T-helper 17 cell (primary cell): ENCODE measurements at regions not wholly inside any gene's neighbourhood (a gene's known extent, or its start where the extent isn't known, plus 50 kb on each side); places are given as distances from the start of the nearest gene placed in this dataset.

Experiments used
- ATAC-seq: fragments of 150-1000 bp; cut with Tn5 transposase; 2 replicates; pipeline ENCODE4 v1.10.0; 2021; ENCODE audit warnings: mild to moderate bottlenecking, moderate library complexity
- DNase-seq, 3 donors: peaks; one replicate each; pipeline versions ENCODE4 v3.0.0 to v3.0.0-alpha.2; 2020 to 2021
- H3K9me3 ChIP-seq: one replicate; pipeline ENCODE4 v1.7.0; 2013; ENCODE audit warnings: low read length, mild to moderate bottlenecking; ENCODE audit not compliant: control insufficient read depth, poor library complexity, severe bottlenecking
- H3K27ac Mint-ChIP-seq: one replicate; pipeline ENCODE4 v1.8.0; 2022; ENCODE audit warnings: mild to moderate bottlenecking, moderate library complexity, mixed read lengths
- H3K27me3 Mint-ChIP-seq: one replicate; pipeline ENCODE4 v1.8.0; 2022; ENCODE audit warnings: mixed read lengths
- H3K36me3 Mint-ChIP-seq: one replicate; pipeline ENCODE4 v1.8.0; 2022; ENCODE audit warnings: low read depth, mixed read lengths
- H3K4me1 Mint-ChIP-seq: one replicate; pipeline ENCODE4 v1.8.0; 2022; ENCODE audit warnings: mild to moderate bottlenecking, mixed read lengths
- H3K4me3 Mint-ChIP-seq: one replicate; pipeline ENCODE4 v1.8.0; 2022; ENCODE audit warnings: mild to moderate bottlenecking, moderate library complexity, mixed read lengths

DNA sequence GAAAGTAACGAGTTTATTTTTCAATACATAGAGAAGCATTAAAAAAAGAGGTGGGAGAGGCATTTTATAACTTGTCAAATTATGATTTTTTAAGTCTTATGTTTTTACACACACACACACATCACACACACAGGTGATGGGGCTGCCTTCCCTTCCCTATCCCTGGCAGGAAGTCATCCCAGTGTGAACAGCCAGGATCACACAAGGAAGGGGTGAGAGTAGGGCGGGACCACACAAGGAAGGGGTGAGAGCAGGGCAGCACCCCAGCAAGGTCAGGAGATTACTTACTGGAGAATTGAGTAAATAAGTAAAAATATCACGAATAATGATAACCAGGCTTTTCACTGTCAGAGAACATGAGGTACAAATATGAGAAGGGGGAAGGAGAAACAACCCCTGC is 372.6 kb downstream of the SEC23A start:
- Mint-ChIP-seq H3K4me1 (peaks cover 2% of the 10 kb centered on the region), H3K27me3 (peaks cover 15% of the 10 kb centered on the region), H3K36me3 (no peaks in the 10 kb centered on the region), H3K4me3 (no peak overlapping the region), H3K27ac (no peak overlapping the region)
- ATAC-seq, result no peak
- no peaks in the 10 kb centered on the region for H3K9me3 ChIP-seq
- no peak for DNase-seq

DNA sequence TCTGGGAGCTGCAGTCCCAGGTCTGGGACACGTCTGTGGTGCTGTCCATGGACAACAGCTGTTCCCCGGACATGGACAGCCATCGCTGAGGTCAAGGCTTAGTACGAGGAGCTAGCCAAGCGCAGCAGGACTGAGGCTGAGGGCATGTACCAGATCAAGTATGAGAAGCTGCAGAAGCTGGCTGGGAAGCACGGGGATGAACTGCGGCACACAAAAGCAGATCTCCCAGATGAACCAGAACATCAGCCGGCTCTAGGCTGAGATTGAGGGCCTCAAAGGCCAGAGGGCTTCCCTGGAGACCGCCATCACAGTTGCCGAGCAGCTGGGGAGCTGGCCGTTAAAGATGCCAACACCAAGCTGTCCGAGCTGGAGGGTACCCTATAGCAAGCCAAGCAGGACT is 375.3 kb downstream of the SEC23A start:
- H3K9me3 ChIP-seq, result no peaks in the 10 kb centered on the region
- H3K36me3 Mint-ChIP-seq, result no peaks in the 10 kb centered on the region
- H3K4me1 Mint-ChIP-seq, result no peaks in the 10 kb centered on the region
- no peak for DNase-seq
- ATAC-seq, result no peak
- H3K27ac Mint-ChIP-seq, result no peak overlapping the region
- H3K4me3 Mint-ChIP-seq, result no peak overlapping the region
- peaks cover 15% of the 10 kb centered on the region for H3K27me3 Mint-ChIP-seq

DNA sequence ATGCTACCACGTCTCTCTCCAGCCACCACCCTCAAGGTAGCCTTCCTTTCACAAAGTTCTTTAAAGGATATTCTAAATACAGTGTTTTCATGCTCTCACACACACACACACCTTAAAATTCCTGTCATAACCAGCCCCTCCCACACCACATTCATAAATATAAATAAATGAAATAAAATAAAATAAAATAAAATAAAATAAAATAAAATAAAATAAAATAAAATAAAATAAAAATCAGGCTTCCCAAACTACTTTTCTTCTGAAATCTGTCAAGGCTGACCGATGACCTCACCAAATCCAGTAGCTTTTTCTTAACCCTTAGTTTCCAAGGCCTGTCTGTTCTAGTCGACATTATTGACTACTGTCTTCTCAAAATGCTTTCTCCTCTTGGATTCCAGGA is 378.4 kb downstream of the SEC23A start:
- DNase-seq, result no peak
- Mint-ChIP-seq H3K4me3 (no peak overlapping the region), H3K27ac (no peak overlapping the region), H3K36me3 (no peaks in the 10 kb centered on the region), H3K27me3 (peaks cover 9% of the 10 kb centered on the region), H3K4me1 (no peaks in the 10 kb centered on the region)
- H3K9me3 ChIP-seq, result no peaks in the 10 kb centered on the region
- ATAC-seq, result no peak

DNA sequence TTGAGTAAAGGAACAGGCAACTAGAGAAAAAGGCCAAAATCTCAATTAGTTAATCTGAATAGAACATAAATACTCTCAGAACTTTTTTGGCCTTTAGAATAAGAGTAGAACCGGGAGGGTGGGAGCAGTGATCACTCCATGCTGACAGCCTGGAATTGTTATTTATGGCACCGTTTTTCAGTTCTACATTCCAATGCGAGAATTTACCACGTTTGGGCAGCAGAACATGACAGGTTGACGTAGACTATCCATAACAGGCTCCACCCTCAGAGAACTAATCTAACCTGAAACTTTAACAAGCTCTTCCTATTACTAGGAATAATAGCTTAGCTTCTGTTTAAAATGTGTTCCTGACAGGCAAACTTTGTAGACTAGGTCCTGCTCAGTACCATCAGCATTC is 379.1 kb downstream of the SEC23A start:
- Mint-ChIP-seq H3K36me3 (no peaks in the 10 kb centered on the region), H3K27me3 (peaks cover 9% of the 10 kb centered on the region), H3K4me1 (no peaks in the 10 kb centered on the region), H3K27ac (no peak overlapping the region), H3K4me3 (no peak overlapping the region)
- H3K9me3 ChIP-seq, result no peaks in the 10 kb centered on the region
- ATAC-seq, result no peak
- DNase-seq, result no peak

DNA sequence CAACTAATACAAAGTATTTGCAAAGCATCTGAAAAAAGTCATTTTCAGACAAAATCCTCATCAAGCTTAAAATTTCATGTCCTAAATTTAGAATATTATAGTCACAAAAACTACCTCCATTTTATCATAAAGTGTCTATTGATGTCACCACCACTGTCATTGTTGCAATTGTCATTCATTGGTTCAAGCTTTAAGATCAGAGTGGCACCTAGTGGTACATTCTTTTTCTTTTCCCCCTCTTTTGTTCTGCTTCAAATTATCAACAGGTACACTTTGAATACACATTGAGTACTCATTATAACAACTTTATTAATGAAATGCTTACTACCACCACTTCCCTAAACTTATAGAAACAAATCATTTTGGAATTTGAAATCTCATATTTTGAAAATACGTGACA is 379.8 kb downstream of the SEC23A start:
- Mint-ChIP-seq H3K4me1 (no peaks in the 10 kb centered on the region), H3K4me3 (no peak overlapping the region), H3K27me3 (peaks cover 9% of the 10 kb centered on the region), H3K27ac (no peak overlapping the region), H3K36me3 (no peaks in the 10 kb centered on the region)
- ATAC-seq (no peak), DNase-seq (no peak)
- no peaks in the 10 kb centered on the region for H3K9me3 ChIP-seq

DNA sequence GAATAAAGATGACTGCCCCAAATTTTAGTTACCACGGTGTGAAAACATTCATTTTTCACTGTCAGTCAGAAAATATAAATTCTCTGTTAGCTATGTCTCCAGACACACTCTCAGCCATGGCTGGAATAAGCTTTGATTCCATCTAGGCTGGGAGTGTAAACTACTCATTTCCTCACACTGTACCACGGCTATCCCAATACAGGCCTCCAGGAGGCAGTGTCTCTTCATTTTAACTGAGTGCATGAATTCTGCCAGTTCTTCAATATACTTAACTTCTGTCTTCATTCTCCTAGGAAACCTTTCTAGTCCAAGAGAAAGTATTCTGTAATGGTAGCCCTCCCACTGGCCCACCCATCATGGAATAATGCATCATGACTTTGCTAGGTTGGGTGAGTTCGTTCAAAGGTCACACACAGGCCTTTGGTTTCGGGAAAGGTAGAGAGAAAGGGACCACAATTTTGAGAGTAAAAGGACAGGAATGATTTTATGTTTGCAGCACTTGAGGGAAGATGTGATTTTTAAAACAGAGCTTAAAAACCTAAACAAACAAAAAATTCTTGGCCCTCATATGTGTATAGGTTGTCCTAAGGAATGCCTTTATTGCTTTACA is 381.1 kb downstream of the SEC23A start:
- peak; percentile 63 for ATAC-seq
- no peak overlapping the region for H3K27ac Mint-ChIP-seq
- H3K9me3 ChIP-seq, result no peaks in the 10 kb centered on the region
- H3K36me3 Mint-ChIP-seq, result no peaks in the 10 kb centered on the region
- H3K27me3 Mint-ChIP-seq, result peaks cover under 1% of the 10 kb centered on the region
- H3K4me3 Mint-ChIP-seq, result no peak overlapping the region
- H3K4me1 Mint-ChIP-seq, result no peaks in the 10 kb centered on the region
- no peak for DNase-seq

DNA sequence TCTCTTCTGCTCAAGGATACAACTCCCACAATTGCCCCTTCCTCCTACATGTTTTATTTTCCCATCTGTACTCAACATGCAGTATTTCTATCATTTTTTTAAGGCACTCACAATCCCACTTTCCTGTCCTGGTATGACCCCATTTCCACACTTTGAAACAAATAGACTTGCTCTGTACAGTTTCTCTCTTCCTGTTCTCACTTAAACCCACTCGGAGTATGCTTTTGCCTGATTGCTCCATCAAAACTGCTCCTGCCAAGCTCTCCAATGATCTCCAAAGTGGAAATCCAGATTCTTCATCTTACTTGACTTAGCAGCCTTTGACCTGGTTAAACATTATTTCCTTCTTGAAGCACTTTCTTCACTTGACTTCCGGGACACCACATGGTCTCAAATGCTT is 384.5 kb downstream of the SEC23A start:
- no peak for ATAC-seq
- no peak for DNase-seq
- no peaks in the 10 kb centered on the region for H3K4me1 Mint-ChIP-seq
- H3K27ac Mint-ChIP-seq, result no peak overlapping the region
- no peaks in the 10 kb centered on the region for H3K9me3 ChIP-seq
- H3K4me3 Mint-ChIP-seq, result no peak overlapping the region
- no peaks in the 10 kb centered on the region for H3K36me3 Mint-ChIP-seq
- no peaks in the 10 kb centered on the region for H3K27me3 Mint-ChIP-seq

DNA sequence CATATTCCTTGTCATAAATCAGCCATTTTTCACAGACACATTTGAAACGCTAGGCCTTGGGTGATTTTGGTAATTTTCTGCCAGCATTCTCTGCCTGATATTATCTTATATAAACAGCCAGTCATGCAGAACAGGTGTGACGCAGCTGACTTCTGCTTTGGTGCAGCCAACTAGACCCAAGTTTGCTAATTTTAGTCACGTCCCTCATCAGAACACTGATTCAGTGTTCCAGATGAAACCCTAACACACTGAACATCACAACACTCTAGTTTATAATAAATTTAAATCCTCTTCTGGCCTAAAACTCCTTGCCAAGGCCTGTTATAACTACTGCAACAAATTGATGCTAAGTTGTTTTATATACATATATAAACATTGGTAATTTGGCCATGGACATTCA is 386.1 kb downstream of the SEC23A start:
- Mint-ChIP-seq H3K4me3 (no peak overlapping the region), H3K27me3 (no peaks in the 10 kb centered on the region), H3K36me3 (no peaks in the 10 kb centered on the region), H3K4me1 (no peaks in the 10 kb centered on the region), H3K27ac (no peak overlapping the region)
- ATAC-seq (no peak), DNase-seq (no peak)
- no peaks in the 10 kb centered on the region for H3K9me3 ChIP-seq

DNA sequence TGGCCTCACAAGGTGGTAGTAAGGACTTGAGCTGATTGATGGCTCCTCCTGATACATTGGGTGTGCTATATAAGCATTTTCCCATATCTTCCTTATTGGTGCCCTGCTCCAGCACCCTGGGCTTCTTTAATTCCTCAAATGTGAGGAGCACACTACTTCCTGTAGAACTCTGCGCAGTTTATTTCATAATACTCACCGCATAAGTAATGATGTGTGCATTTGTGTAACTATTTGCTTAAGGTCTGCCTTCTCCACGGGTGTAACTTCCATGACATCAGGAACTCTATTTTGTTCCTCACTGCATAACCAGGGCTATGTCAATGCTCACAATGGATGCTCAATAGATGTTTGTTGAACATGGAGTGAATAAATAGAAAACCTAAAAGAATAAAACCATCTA is 392.2 kb downstream of the SEC23A start:
- H3K27me3 Mint-ChIP-seq, result peaks cover 7% of the 10 kb centered on the region
- H3K4me3 Mint-ChIP-seq, result no peak overlapping the region
- H3K27ac Mint-ChIP-seq, result no peak overlapping the region
- ATAC-seq (no peak), DNase-seq (no peak)
- H3K36me3 Mint-ChIP-seq, result no peaks in the 10 kb centered on the region
- H3K4me1 Mint-ChIP-seq, result no peaks in the 10 kb centered on the region
- no peaks in the 10 kb centered on the region for H3K9me3 ChIP-seq

DNA sequence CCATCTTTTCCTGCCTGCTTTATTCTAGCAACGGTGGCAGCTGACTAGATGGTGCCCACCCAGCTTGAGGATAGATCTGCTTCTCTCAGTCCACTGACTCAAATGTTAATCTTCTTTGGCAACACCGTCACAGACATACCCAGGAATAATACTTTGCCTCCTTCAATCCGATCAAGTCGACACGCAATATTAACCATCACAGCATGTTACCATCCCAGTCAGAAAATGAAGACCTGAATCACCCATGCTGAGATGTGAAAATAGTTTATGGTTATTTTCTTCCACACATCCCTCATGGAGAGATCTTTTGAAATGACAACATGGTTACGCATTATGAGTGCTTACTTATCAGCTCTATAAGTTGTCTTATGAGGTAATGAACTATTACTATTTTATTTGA is 392.8 kb downstream of the SEC23A start:
- H3K36me3 Mint-ChIP-seq, result no peaks in the 10 kb centered on the region
- DNase-seq, result no peak
- H3K27ac Mint-ChIP-seq, result no peak overlapping the region
- peaks cover 7% of the 10 kb centered on the region for H3K27me3 Mint-ChIP-seq
- ATAC-seq, result no peak
- no peak overlapping the region for H3K4me3 Mint-ChIP-seq
- no peaks in the 10 kb centered on the region for H3K4me1 Mint-ChIP-seq
- no peaks in the 10 kb centered on the region for H3K9me3 ChIP-seq

DNA sequence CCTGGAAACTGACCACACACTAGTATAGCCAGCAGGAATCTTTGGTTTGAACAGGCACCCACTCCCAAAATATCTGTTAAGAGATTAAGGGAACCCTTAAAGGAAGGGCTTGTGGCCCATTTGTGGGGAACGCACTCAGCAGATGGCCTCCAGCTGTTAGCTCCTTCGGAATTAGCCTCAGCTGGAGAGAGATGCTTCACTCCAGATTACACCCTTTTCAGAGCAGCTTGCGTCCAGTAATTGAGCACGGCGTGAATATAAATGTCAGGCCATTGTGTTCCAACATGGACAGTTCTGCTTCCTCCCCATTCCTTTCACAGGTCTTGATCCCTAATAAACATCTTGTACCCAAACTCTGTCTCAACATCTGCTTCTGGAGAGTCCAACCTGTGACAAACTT is 397.8 kb downstream of the SEC23A start:
- no peaks in the 10 kb centered on the region for H3K4me1 Mint-ChIP-seq
- peaks cover 4% of the 10 kb centered on the region for H3K27me3 Mint-ChIP-seq
- H3K36me3 Mint-ChIP-seq, result no peaks in the 10 kb centered on the region
- H3K27ac Mint-ChIP-seq, result no peak overlapping the region
- no peak overlapping the region for H3K4me3 Mint-ChIP-seq
- no peak for ATAC-seq
- no peak for DNase-seq
- no peaks in the 10 kb centered on the region for H3K9me3 ChIP-seq

DNA sequence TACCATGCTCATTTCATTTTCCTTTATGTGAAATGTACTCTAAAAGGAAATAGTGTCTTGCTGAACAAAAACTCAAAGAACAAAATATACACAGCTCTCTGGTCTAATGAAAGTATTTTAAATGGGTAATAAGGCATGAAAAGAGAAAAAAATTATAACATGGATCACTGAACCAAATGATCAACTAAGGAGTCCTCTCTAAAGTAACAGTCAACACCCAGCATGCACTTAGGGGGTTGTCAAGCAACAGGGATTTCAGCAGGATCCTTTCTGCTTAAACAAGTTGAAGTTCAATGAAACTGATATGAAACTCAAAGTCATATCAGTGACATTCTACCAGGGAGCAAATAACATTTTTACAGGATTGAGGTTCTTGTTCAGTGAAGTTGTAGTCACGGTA is 398.8 kb downstream of the SEC23A start:
- Mint-ChIP-seq H3K4me1 (no peaks in the 10 kb centered on the region), H3K4me3 (no peak overlapping the region)

DNA sequence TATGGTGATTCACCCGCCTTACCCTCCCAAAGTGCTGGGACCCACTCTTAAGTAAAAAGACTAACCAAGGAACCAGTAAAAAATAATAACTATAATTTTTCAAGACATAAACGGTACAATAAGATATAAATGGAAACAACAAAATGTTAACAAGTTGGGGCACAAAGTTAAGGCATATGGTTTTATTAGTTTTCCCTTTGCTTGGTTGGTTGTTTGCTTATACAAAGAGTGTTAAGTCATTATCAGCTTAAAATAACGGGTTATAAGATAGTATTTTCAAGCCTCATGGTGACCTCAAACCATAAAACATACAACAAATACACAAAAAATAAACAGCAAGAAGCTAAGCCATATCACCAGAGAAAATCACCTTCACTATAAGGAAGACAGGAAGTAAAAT is 406.1 kb downstream of the SEC23A start:
- Mint-ChIP-seq H3K27ac (no peak overlapping the region), H3K36me3 (no peaks in the 10 kb centered on the region), H3K4me1 (no peaks in the 10 kb centered on the region), H3K27me3 (no peaks in the 10 kb centered on the region), H3K4me3 (no peak overlapping the region)
- ATAC-seq (no peak), DNase-seq (no peak)
- H3K9me3 ChIP-seq, result no peaks in the 10 kb centered on the region

More for the DNA sequence above, 398.8 kb downstream of the SEC23A start:
- H3K27ac Mint-ChIP-seq, result no peak overlapping the region
- DNase-seq, result no peak
- no peaks in the 10 kb centered on the region for H3K27me3 Mint-ChIP-seq
- no peak for ATAC-seq
- H3K36me3 Mint-ChIP-seq, result no peaks in the 10 kb centered on the region
- H3K9me3 ChIP-seq, result no peaks in the 10 kb centered on the region

DNA sequence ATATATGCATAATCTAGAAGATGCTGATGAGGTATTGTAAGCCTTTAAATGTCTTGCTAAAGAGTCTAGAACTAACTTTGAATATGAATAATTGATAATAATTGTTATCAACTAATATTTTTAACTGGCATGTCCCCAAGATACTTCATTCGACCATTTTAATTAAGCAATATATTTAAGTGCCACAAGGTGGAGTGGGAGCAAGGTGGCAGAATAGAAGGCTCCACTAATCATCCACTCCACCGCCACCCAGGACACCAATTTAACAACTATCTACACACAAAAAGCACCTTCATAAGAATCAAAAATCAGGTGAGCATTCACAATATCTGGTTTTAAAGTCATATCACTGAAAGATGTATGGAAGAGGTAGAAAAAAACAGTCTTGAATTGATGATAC is 409.6 kb downstream of the SEC23A start:
- H3K27ac Mint-ChIP-seq, result no peak overlapping the region
- H3K4me3 Mint-ChIP-seq, result no peak overlapping the region
- H3K36me3 Mint-ChIP-seq, result no peaks in the 10 kb centered on the region
- H3K9me3 ChIP-seq, result no peaks in the 10 kb centered on the region
- ATAC-seq (no peak), DNase-seq (no peak)
- H3K27me3 Mint-ChIP-seq, result no peaks in the 10 kb centered on the region
- H3K4me1 Mint-ChIP-seq, result no peaks in the 10 kb centered on the region
